ENCODE measurements at regions not wholly inside any gene's neighbourhood (a gene's known extent, or its start where the extent isn't known, plus 50 kb on each side); places are given as distances from the start of the nearest gene placed in this dataset.

DNA sequence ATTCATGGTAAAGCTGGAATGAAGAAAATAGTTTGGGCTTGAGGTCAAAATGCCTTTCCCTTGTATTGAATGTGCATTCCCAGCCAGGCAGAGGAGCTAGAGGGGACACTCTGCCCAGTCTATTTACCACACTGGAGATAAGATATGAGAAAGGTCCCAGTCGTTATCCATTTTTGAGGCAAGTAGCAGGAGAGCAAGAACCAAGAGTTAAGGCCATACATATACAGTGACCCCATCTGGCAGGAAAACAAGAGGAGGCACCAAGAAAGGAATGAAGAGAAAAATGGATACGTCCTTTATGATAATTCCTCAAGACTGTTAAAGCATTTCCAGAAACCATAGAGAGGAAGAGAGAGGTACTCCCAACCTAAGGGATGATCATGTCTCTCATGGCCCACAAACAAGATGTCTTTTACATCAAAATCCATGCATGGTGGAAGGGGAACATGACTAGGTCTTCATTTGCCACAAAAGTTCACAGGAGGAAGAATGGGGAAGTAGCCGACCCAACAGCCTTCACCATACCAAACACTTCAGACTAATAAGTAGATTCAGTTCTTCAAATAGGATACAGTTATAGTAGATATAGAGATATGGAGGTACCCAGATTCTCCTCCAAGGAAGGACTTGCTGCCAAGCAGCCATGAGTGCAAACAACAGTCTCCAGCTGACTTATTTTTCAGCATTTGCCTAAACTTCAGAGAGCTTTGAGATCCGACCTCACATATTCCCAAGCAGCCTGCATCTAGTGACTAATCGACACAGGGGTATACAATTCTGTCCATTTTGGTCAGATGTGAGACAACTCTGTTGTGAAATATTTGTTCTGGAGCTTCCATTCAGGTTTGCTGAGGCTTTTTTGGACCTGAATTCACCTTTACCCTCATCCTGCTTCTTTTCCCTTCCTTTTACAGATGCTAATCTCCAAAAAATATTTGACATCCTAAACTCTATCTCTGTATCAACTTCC is 61.1 kb upstream of the CCDC71L start:
- Mint-ChIP-seq H3K27me3 (ENCODE audit: low read depth) (no peaks in the 10 kb centered on the region), H3K4me1 (peaks cover 30% of the 10 kb centered on the region), H3K9me3 (peaks cover 7% of the 10 kb centered on the region), H3K36me3 (ENCODE audit: low read depth) (peaks cover 12% of the 10 kb centered on the region), H3K27ac (ENCODE audit: unreplicated experiment) (peak overlapping the region; percentile 71), H3K4me3 (no peak overlapping the region)
- DNase-seq (ENCODE audit: low read depth, low spot score), result no peak
- TF ChIP-seq, protein P1, sequence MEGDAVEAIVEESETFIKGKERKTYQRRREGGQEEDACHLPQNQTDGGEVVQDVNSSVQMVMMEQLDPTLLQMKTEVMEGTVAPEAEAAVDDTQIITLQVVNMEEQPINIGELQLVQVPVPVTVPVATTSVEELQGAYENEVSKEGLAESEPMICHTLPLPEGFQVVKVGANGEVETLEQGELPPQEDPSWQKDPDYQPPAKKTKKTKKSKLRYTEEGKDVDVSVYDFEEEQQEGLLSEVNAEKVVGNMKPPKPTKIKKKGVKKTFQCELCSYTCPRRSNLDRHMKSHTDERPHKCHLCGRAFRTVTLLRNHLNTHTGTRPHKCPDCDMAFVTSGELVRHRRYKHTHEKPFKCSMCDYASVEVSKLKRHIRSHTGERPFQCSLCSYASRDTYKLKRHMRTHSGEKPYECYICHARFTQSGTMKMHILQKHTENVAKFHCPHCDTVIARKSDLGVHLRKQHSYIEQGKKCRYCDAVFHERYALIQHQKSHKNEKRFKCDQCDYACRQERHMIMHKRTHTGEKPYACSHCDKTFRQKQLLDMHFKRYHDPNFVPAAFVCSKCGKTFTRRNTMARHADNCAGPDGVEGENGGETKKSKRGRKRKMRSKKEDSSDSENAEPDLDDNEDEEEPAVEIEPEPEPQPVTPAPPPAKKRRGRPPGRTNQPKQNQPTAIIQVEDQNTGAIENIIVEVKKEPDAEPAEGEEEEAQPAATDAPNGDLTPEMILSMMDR (conservative IDR thresholded peaks at IDR 0.05), result no peak

DNA sequence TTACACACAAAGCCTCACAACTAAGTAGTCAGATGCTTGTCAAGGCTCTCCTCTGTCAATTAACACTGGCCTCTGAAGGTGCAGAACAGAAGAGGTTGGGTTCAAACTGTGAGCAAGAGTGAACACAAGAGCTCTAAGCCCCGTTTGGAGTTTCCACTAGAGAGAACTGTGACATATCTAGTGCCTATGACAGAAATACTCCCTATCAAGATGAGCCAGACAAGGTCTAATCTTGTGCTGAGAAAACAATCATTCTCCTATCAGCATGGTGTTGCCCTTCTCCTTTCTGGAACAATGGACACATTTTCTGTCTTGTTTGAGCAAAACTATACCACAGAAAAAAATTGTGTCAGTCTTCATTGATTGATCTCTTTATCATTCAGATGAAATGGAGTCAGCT is 62.4 kb upstream of the CCDC71L start:
- no peak for DNase-seq (ENCODE audit: low read depth, low spot score)
- TF ChIP-seq, protein P1 (conservative IDR thresholded peaks at IDR 0.05), result no peak
- peaks cover 9% of the 10 kb centered on the region for H3K9me3 Mint-ChIP-seq
- H3K27me3 Mint-ChIP-seq (ENCODE audit: low read depth), result no peaks in the 10 kb centered on the region
- H3K4me1 Mint-ChIP-seq, result peaks cover 30% of the 10 kb centered on the region
- H3K36me3 Mint-ChIP-seq (ENCODE audit: low read depth), result peaks cover 12% of the 10 kb centered on the region
- H3K4me3 Mint-ChIP-seq, result no peak overlapping the region
- no peak overlapping the region for H3K27ac Mint-ChIP-seq (ENCODE audit: unreplicated experiment)

GRCh38 chr7:106729720-106730385 is 68.9 kb upstream of the CCDC71L start:
- no peak for DNase-seq (ENCODE audit: low read depth, low spot score)
- H3K27me3 Mint-ChIP-seq (ENCODE audit: low read depth), result no peaks in the 10 kb centered on the region
- TF ChIP-seq, protein P1 (conservative IDR thresholded peaks at IDR 0.05), result no peak
- H3K27ac Mint-ChIP-seq (ENCODE audit: unreplicated experiment), result peak overlapping the region; percentile 79
- peaks cover under 1% of the 10 kb centered on the region for H3K36me3 Mint-ChIP-seq (ENCODE audit: low read depth)
- peaks cover 16% of the 10 kb centered on the region for H3K4me1 Mint-ChIP-seq
- peaks cover 5% of the 10 kb centered on the region for H3K9me3 Mint-ChIP-seq
- no peak overlapping the region for H3K4me3 Mint-ChIP-seq

DNA sequence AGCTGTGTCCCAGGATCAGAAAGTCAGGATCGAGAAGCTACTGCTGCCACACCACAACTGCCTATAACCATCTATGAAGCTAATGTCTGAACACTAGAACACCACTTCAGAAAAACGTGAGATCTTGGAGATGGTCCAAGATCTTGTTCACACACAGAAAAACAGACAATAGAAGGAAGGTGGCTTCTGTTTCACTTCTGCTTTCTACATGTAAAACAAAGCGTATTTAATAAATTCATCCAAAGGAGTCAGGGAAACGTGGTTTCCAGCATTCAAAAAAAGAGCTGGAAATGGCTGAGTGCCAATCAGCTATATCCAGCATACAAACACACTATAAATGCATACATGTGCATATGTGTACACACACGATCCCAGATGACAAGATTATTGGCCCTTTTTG is 70.2 kb upstream of the CCDC71L start:
- no peaks in the 10 kb centered on the region for H3K27me3 Mint-ChIP-seq (ENCODE audit: low read depth)
- H3K36me3 Mint-ChIP-seq (ENCODE audit: low read depth), result peaks cover 5% of the 10 kb centered on the region
- no peak overlapping the region for H3K27ac Mint-ChIP-seq (ENCODE audit: unreplicated experiment)

More for the DNA sequence above, 70.2 kb upstream of the CCDC71L start:
- Mint-ChIP-seq H3K4me3 (no peak overlapping the region), H3K4me1 (peaks cover 16% of the 10 kb centered on the region), H3K9me3 (peaks cover 9% of the 10 kb centered on the region)
- DNase-seq (ENCODE audit: low read depth, low spot score), result no peak
- TF ChIP-seq, protein P1 (conservative IDR thresholded peaks at IDR 0.05), result no peak

Data from neural crest cell (in vitro differentiated cells).